GM23338 (cell line): ENCODE measurements at regions not wholly inside any gene's neighbourhood (a gene's known extent, or its start where the extent isn't known, plus 50 kb on each side); places are given as distances from the start of the nearest gene placed in this dataset.

Experiments
- CREB1 ChIP-seq: fragments of 250-450 bp; sonication (Bioruptor Pico); IDR thresholded peaks from 2 replicates; pipeline ENCODE4 v1.5.0; 2020; ENCODE audit warnings: low read depth, mild to moderate bottlenecking, moderate library complexity
- EZH2 ChIP-seq: fragments of 200-600 bp; sonication (generic); IDR thresholded peaks from one replicate; pipeline ENCODE4 v1.8.0; 2017; ENCODE audit warnings: antibody characterized with exemption, mild to moderate bottlenecking, low read depth; ENCODE audit not compliant: unreplicated experiment
- EZH2phosphoT487 ChIP-seq: fragments of 200-600 bp; sonication (generic); IDR thresholded peaks from one replicate; pipeline ENCODE4 v1.8.1; 2018; ENCODE audit warnings: antibody characterized with exemption; ENCODE audit not compliant: unreplicated experiment
- JUNB ChIP-seq: IDR thresholded peaks from one replicate; pipeline ENCODE4 v1.6.1; 2016; ENCODE audit warnings: antibody characterized with exemption; ENCODE audit not compliant: unreplicated experiment
- NANOG ChIP-seq: IDR thresholded peaks from 2 replicates; pipeline ENCODE4 v1.6.1; 2016; ENCODE audit warnings: antibody characterized with exemption, borderline replicate concordance
- POLR2AphosphoS5 ChIP-seq: IDR thresholded peaks from 2 replicates; pipeline ENCODE4 v1.6.1; 2016; ENCODE audit warnings: antibody characterized with exemption, low read depth
- TF ChIP-seq, protein P1 (sequence below), 2 experiments: fragments of 200-600 bp in 1 of 2; sonication (generic) in 1 of 2; conservative IDR thresholded peaks; 2 replicates each; pipeline versions ENCODE4 v1.5.1 to v1.6.1; 2016 to 2017; ENCODE audit warnings: antibody characterized with exemption in 2 of 2, low read depth in 2 of 2, mild to moderate bottlenecking in 2 of 2, moderate library complexity in 1 of 2
- TF ChIP-seq, protein P2 (sequence below): IDR thresholded peaks from one replicate; pipeline ENCODE4 v1.6.1; 2018; ENCODE audit warnings: antibody characterized with exemption; ENCODE audit not compliant: unreplicated experiment
- TF ChIP-seq, protein P3 (sequence below): IDR thresholded peaks from 2 replicates; pipeline ENCODE4 v1.6.1; 2016; ENCODE audit warnings: antibody characterized with exemption

GRCh38 chr11:69928121-69928520 is 108.9 kb upstream of the FGF3 start:
- TF ChIP-seq, protein P1, sequence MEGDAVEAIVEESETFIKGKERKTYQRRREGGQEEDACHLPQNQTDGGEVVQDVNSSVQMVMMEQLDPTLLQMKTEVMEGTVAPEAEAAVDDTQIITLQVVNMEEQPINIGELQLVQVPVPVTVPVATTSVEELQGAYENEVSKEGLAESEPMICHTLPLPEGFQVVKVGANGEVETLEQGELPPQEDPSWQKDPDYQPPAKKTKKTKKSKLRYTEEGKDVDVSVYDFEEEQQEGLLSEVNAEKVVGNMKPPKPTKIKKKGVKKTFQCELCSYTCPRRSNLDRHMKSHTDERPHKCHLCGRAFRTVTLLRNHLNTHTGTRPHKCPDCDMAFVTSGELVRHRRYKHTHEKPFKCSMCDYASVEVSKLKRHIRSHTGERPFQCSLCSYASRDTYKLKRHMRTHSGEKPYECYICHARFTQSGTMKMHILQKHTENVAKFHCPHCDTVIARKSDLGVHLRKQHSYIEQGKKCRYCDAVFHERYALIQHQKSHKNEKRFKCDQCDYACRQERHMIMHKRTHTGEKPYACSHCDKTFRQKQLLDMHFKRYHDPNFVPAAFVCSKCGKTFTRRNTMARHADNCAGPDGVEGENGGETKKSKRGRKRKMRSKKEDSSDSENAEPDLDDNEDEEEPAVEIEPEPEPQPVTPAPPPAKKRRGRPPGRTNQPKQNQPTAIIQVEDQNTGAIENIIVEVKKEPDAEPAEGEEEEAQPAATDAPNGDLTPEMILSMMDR (conservative IDR thresholded peaks at IDR 0.05; ENCODE audit: low read depth in 2 of 2): no peak
- TF ChIP-seq EZH2phosphoT487: no peak
- no peak for TF ChIP-seq CREB1 (CRISPR knock-in tag)
- no peak for TF ChIP-seq JUNB
- TF ChIP-seq, protein P2, sequence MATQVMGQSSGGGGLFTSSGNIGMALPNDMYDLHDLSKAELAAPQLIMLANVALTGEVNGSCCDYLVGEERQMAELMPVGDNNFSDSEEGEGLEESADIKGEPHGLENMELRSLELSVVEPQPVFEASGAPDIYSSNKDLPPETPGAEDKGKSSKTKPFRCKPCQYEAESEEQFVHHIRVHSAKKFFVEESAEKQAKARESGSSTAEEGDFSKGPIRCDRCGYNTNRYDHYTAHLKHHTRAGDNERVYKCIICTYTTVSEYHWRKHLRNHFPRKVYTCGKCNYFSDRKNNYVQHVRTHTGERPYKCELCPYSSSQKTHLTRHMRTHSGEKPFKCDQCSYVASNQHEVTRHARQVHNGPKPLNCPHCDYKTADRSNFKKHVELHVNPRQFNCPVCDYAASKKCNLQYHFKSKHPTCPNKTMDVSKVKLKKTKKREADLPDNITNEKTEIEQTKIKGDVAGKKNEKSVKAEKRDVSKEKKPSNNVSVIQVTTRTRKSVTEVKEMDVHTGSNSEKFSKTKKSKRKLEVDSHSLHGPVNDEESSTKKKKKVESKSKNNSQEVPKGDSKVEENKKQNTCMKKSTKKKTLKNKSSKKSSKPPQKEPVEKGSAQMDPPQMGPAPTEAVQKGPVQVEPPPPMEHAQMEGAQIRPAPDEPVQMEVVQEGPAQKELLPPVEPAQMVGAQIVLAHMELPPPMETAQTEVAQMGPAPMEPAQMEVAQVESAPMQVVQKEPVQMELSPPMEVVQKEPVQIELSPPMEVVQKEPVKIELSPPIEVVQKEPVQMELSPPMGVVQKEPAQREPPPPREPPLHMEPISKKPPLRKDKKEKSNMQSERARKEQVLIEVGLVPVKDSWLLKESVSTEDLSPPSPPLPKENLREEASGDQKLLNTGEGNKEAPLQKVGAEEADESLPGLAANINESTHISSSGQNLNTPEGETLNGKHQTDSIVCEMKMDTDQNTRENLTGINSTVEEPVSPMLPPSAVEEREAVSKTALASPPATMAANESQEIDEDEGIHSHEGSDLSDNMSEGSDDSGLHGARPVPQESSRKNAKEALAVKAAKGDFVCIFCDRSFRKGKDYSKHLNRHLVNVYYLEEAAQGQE: no peak
- no peak for TF ChIP-seq POLR2AphosphoS5
- no peak for TF ChIP-seq EZH2
- TF ChIP-seq, protein P3, sequence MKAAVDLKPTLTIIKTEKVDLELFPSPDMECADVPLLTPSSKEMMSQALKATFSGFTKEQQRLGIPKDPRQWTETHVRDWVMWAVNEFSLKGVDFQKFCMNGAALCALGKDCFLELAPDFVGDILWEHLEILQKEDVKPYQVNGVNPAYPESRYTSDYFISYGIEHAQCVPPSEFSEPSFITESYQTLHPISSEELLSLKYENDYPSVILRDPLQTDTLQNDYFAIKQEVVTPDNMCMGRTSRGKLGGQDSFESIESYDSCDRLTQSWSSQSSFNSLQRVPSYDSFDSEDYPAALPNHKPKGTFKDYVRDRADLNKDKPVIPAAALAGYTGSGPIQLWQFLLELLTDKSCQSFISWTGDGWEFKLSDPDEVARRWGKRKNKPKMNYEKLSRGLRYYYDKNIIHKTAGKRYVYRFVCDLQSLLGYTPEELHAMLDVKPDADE: no peak
- no peak for TF ChIP-seq NANOG
